Vagina (tissue), 2 donors: ENCODE measurements at regions not wholly inside any gene's neighbourhood (a gene's known extent, or its start where the extent isn't known, plus 50 kb on each side); places are given as distances from the start of the nearest gene placed in this dataset.

Experiments
- DNase-seq, 2 donors: peaks; one replicate each; pipeline ENCODE4 v3.0.0-alpha.2; 2017; ENCODE audit errors: extremely low spot score in 2 of 2
- H3K27ac ChIP-seq: fragments of 200-600 bp; sonication (generic); one replicate; pipeline ENCODE4 v1.5.1; 2019
- H3K27me3 ChIP-seq: fragments of 200-600 bp; sonication (generic); one replicate; pipeline ENCODE4 v1.5.1; 2019
- H3K36me3 ChIP-seq, 2 donors: fragments of 200-600 bp; sonication (generic); one replicate each; pipeline ENCODE4 v1.5.1; 2017 to 2019
- H3K4me1 ChIP-seq: fragments of 200-600 bp; sonication (generic); one replicate; pipeline ENCODE4 v1.5.1; 2019
- H3K4me3 ChIP-seq, 2 donors: fragments of 200-600 bp; sonication (generic); 1 replicate in 1 of 2; 2 replicates in 1 of 2; pipeline ENCODE4 v1.5.1; 2016 to 2019
- H3K9me3 ChIP-seq: fragments of 200-600 bp; sonication (generic); one replicate; pipeline ENCODE4 v1.5.1; 2019
- POLR2A ChIP-seq, 2 donors: fragments of 450-650 bp; IDR thresholded peaks; one replicate each; pipeline ENCODE4 v1.6.1; 2017; ENCODE audit warnings: antibody characterized with exemption in 2 of 2, mild to moderate bottlenecking in 2 of 2, moderate library complexity in 2 of 2
- POLR2AphosphoS5 ChIP-seq, 2 donors: sonication (generic); formaldehyde crosslinking; IDR thresholded peaks; one replicate each; pipeline ENCODE4 v1.9.0; 2017; ENCODE audit warnings: antibody characterized with exemption in 2 of 2, mild to moderate bottlenecking in 2 of 2, low read depth in 1 of 2; ENCODE audit not compliant: insufficient read depth in 1 of 2
- intact Hi-C: fragments of 100-400 bp; cut with DNase I; formaldehyde crosslinking; loops from one replicate; pipeline ENCODE4 v1.15.1; 2023
- TF ChIP-seq, protein P1 (sequence below), 3 experiments: fragments of 450-650 bp in 2 of 3; fragments of 200-600 bp in 1 of 3; sonication (generic) in 1 of 3; IDR thresholded peaks; one replicate each; pipeline ENCODE4 v1.5.1; 2017 to 2019; ENCODE audit warnings: antibody characterized with exemption in 3 of 3, mild to moderate bottlenecking in 2 of 3, moderate library complexity in 2 of 3

DNA sequence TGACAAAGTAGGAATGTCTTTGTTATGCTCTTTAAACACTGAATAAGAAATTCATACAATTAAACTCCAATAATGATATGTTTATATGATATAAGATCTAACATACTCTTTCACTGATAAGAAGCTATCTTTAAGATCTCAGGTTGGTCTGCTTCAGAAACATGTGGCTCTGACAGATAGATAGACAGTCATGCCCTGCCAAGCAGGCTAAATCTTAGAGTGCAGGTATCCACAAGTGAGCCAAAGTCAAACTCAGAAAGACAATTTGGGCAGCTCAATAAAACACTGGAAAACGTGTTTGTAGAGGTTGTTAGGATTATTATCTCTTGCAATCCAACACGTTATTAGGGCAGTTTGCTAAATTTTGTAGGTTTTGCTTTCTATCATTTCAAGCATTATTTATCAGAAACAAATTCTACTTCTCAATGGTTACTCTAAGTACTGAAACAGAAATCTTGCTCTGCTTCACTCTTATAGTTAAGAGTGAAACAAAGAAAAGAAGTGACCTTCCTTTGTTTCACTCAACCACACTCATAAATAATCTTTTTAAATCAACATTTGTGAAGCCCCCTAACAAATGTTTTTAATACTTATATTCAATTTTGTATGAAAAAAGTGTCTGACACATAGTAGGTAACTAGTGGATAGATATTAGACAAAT lies 1255.6 kb downstream of the DIAPH3 start:
- H3K4me1 ChIP-seq: no peaks in the 10 kb centered on the region
- no peak for TF ChIP-seq POLR2A (IDR thresholded peaks at IDR 0.05)
- TF ChIP-seq, protein P1, sequence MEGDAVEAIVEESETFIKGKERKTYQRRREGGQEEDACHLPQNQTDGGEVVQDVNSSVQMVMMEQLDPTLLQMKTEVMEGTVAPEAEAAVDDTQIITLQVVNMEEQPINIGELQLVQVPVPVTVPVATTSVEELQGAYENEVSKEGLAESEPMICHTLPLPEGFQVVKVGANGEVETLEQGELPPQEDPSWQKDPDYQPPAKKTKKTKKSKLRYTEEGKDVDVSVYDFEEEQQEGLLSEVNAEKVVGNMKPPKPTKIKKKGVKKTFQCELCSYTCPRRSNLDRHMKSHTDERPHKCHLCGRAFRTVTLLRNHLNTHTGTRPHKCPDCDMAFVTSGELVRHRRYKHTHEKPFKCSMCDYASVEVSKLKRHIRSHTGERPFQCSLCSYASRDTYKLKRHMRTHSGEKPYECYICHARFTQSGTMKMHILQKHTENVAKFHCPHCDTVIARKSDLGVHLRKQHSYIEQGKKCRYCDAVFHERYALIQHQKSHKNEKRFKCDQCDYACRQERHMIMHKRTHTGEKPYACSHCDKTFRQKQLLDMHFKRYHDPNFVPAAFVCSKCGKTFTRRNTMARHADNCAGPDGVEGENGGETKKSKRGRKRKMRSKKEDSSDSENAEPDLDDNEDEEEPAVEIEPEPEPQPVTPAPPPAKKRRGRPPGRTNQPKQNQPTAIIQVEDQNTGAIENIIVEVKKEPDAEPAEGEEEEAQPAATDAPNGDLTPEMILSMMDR (IDR thresholded peaks at IDR 0.05): no peak
- no peak for TF ChIP-seq POLR2AphosphoS5 (IDR thresholded peaks at IDR 0.05; ENCODE audit: insufficient read depth in 1 of 2, low read depth in 1 of 2)

DNA sequence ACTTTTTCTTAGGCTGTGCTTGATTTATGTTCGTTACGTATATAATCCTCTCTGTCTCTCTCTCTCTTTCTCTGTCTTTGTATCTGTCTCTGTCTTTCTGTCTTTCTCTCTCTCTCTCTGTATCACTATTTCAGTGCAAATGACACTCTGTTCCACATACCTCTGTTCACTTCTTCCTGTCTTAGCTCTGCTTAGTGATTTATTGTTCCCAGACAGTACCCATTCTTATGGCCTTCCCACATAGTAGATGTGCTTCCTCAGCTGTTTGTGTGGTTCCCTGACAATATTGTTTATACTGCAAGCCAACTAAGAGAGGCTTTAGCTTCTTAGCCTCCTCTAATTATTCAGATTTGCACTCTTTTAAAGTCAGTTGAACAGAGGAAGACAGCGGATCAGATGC lies 1244.2 kb downstream of the DIAPH3 start:
- H3K27ac ChIP-seq: no peak overlapping the region
- H3K36me3 ChIP-seq: no peaks in the 10 kb centered on the region
- intact Hi-C loops: no loop called here
- H3K27me3 ChIP-seq: no peaks in the 10 kb centered on the region
- TF ChIP-seq POLR2A (IDR thresholded peaks at IDR 0.05): no peak
- TF ChIP-seq, protein P1 (IDR thresholded peaks at IDR 0.05): no peak
- TF ChIP-seq POLR2AphosphoS5 (IDR thresholded peaks at IDR 0.05; ENCODE audit: insufficient read depth in 1 of 2, low read depth in 1 of 2): no peak
- H3K4me3 ChIP-seq: no peak overlapping the region
- H3K4me1 ChIP-seq: no peaks in the 10 kb centered on the region
- no peaks in the 10 kb centered on the region for H3K9me3 ChIP-seq
- DNase-seq: no peak

More for the DNA sequence above, 1255.6 kb downstream of the DIAPH3 start:
- intact Hi-C loops: no loop called here
- no peaks in the 10 kb centered on the region for H3K36me3 ChIP-seq
- no peaks in the 10 kb centered on the region for H3K9me3 ChIP-seq
- no peak overlapping the region for H3K4me3 ChIP-seq
- no peak for DNase-seq
- no peak overlapping the region for H3K27ac ChIP-seq
- no peaks in the 10 kb centered on the region for H3K27me3 ChIP-seq

DNA sequence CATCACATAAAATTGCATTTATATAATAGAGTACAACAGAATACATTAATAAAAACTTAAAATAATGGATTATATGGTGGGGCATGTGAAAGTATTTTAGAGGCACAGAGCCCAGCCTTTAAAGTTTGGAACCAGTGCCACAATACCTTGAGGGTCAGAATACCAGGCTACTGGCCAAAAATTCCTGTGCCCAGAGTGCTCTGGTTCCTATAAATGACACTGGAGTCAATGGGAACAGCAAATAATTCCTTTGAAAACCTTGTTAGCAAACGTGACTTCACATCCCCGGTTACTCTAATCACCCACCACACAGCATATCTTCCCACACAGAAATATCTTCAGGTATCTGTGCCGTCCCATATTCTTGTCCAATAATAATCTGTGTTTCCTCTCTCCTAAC lies 1242.6 kb downstream of the DIAPH3 start:
- no peaks in the 10 kb centered on the region for H3K36me3 ChIP-seq
- intact Hi-C loops: no loop called here
- no peaks in the 10 kb centered on the region for H3K9me3 ChIP-seq
- no peak overlapping the region for H3K27ac ChIP-seq
- no peak overlapping the region for H3K4me3 ChIP-seq
- H3K4me1 ChIP-seq: no peaks in the 10 kb centered on the region
- no peak for DNase-seq
- TF ChIP-seq POLR2A (IDR thresholded peaks at IDR 0.05) (no peak), POLR2AphosphoS5 (IDR thresholded peaks at IDR 0.05; ENCODE audit: insufficient read depth in 1 of 2, low read depth in 1 of 2) (no peak)
- TF ChIP-seq, protein P1 (IDR thresholded peaks at IDR 0.05): no peak
- H3K27me3 ChIP-seq: no peaks in the 10 kb centered on the region

DNA sequence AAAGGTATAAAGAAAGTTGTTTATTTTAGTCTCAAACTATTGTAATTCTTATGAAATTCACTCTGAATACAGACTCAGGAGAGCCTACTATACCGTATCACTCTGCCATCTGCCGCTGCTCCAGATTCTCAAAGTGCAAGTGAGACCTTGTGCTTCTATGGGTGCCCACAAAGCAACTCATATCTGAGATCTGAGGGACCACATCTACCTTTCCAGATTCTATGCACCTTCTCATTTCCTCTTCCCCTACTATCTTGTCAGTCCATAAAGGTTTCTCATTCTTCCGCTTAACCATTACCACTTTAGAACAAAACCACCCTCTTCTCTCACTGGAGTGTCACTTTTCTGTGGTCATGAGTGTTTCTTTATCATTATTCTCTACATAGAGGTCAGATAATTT lies 1236.9 kb downstream of the DIAPH3 start:
- Histone ChIP-seq H3K27ac (no peak overlapping the region), H3K4me3 (no peak overlapping the region), H3K27me3 (no peaks in the 10 kb centered on the region), H3K36me3 (no peaks in the 10 kb centered on the region), H3K4me1 (no peaks in the 10 kb centered on the region), H3K9me3 (no peaks in the 10 kb centered on the region)
- intact Hi-C loops: no loop called here
- no peak for DNase-seq
- no peak for TF ChIP-seq POLR2AphosphoS5 (IDR thresholded peaks at IDR 0.05; ENCODE audit: insufficient read depth in 1 of 2, low read depth in 1 of 2)
- TF ChIP-seq POLR2A (IDR thresholded peaks at IDR 0.05): no peak
- TF ChIP-seq, protein P1 (IDR thresholded peaks at IDR 0.05): no peak

DNA sequence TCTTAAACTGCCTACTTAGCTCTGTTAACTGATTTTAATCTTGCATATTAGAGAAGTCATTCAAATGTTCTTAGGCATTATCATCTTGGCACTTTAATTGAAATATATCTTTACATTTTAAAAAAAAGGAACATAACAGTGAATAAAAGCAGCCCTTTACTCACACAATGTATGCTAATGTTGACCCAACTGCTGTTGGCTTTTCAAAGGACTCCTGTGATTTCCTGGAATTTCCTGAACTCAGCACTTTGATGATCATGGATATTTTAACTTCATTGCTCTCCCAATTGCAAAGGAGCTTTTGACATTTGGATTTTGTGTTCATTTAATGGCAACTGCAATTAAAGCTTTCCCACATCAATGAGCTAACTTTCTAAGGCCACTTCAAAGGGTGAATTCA lies 1230.3 kb downstream of the DIAPH3 start:
- H3K27ac ChIP-seq: no peak overlapping the region
- DNase-seq: no peak

More for the DNA sequence above, 1230.3 kb downstream of the DIAPH3 start:
- TF ChIP-seq, protein P1 (IDR thresholded peaks at IDR 0.05): no peak
- TF ChIP-seq POLR2A (IDR thresholded peaks at IDR 0.05) (no peak), POLR2AphosphoS5 (IDR thresholded peaks at IDR 0.05; ENCODE audit: insufficient read depth in 1 of 2, low read depth in 1 of 2) (no peak)
- Histone ChIP-seq H3K4me3 (no peak overlapping the region), H3K4me1 (no peaks in the 10 kb centered on the region), H3K27me3 (no peaks in the 10 kb centered on the region), H3K9me3 (no peaks in the 10 kb centered on the region), H3K36me3 (no peaks in the 10 kb centered on the region)
- intact Hi-C loops: no loop called here
